ENCODE measurements at regions not wholly inside any gene's neighbourhood (a gene's known extent, or its start where the extent isn't known, plus 50 kb on each side); places are given as distances from the start of the nearest gene placed in this dataset.

GRCh38 chr1:221246628-221247415 is 367.6 kb downstream of the HLX start:
- Histone ChIP-seq H3K27ac (ENCODE audit: insufficient read depth, low read depth, low read length) (no peak overlapping the region), H3K4me2 (ENCODE audit: insufficient read depth, low read length) (no peak overlapping the region), H3K9me3 (replicated peaks; ENCODE audit: control insufficient read depth, insufficient read depth, low read length) (no peaks in the 10 kb centered on the region), H3K79me2 (ENCODE audit: control insufficient read depth, insufficient read depth, low read length) (no peaks in the 10 kb centered on the region), H3K4me3 (replicated peaks in 1 of 3; ENCODE audit: insufficient read depth in 1 of 3, low read depth in 1 of 3, low read length in 3 of 3) (no peak overlapping the region), H3K27me3 (ENCODE audit: control insufficient read depth in 2 of 2, insufficient read depth in 2 of 2, low read length in 2 of 2) (no peaks in the 10 kb centered on the region), H2AFZ (ENCODE audit: low read depth, low read length) (no peak overlapping the region), H3K9me1 (replicated peaks; ENCODE audit: control insufficient read depth, extremely low read depth, insufficient read depth, low read length) (no peaks in the 10 kb centered on the region), H3K36me3 (ENCODE audit: control insufficient read depth in 2 of 2, extremely low read depth in 1 of 2, insufficient read depth in 2 of 2, low read length in 2 of 2) (no peaks in the 10 kb centered on the region), H4K20me1 (replicated peaks; ENCODE audit: control insufficient read depth, extremely low read depth, insufficient read depth, low read length) (no peaks in the 10 kb centered on the region), H3K4me1 (ENCODE audit: control insufficient read depth, extremely low read depth, insufficient read depth, low read length) (no peaks in the 10 kb centered on the region), H3K9ac (replicated peaks; ENCODE audit: extremely low read depth, insufficient read depth, low read length) (no peak overlapping the region)
- no peak for FAIRE-seq
- dilution Hi-C loops (cut with MboI; ENCODE audit: extremely low pct_ligation_motif_present, low sequenced_read_pairs), result no loop called here
- DNase-seq (ENCODE audit: low read depth, low spot score), result no peak
- no TSS peak for BruUV-seq (replicated peaks)
- no peak for TF ChIP-seq MYC (IDR thresholded peaks at IDR 0.05; ENCODE audit: low read depth, low read length)
- no peak for TF ChIP-seq EZH2 (IDR thresholded peaks at IDR 0.05; ENCODE audit: borderline replicate concordance, low read depth, low read length, severe bottlenecking)
- TF ChIP-seq, protein P1, sequence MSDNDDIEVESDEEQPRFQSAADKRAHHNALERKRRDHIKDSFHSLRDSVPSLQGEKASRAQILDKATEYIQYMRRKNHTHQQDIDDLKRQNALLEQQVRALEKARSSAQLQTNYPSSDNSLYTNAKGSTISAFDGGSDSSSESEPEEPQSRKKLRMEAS (IDR thresholded peaks at IDR 0.05; ENCODE audit: insufficient read depth, insufficient read length), result no peak
- no peak for TF ChIP-seq GATA2 (IDR thresholded peaks at IDR 0.05; ENCODE audit: insufficient read depth, insufficient read length, low read depth, low read length)
- no peak for TF ChIP-seq POLR2A (IDR thresholded peaks at IDR 0.05; ENCODE audit: low read depth, low read length)
- TF ChIP-seq, protein P2, sequence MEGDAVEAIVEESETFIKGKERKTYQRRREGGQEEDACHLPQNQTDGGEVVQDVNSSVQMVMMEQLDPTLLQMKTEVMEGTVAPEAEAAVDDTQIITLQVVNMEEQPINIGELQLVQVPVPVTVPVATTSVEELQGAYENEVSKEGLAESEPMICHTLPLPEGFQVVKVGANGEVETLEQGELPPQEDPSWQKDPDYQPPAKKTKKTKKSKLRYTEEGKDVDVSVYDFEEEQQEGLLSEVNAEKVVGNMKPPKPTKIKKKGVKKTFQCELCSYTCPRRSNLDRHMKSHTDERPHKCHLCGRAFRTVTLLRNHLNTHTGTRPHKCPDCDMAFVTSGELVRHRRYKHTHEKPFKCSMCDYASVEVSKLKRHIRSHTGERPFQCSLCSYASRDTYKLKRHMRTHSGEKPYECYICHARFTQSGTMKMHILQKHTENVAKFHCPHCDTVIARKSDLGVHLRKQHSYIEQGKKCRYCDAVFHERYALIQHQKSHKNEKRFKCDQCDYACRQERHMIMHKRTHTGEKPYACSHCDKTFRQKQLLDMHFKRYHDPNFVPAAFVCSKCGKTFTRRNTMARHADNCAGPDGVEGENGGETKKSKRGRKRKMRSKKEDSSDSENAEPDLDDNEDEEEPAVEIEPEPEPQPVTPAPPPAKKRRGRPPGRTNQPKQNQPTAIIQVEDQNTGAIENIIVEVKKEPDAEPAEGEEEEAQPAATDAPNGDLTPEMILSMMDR (IDR thresholded peaks at IDR 0.05; ENCODE audit: extremely low read depth in 1 of 2, insufficient read depth in 1 of 2, low read depth in 1 of 2, low read length in 2 of 2), result no peak
- no peak for TF ChIP-seq JUN (IDR thresholded peaks at IDR 0.05; ENCODE audit: borderline replicate concordance, insufficient read depth, insufficient read length, low read depth)
- TF ChIP-seq POLR2AphosphoS5 (IDR thresholded peaks at IDR 0.05; ENCODE audit: insufficient read depth, low read depth, low read length), result no peak
- intact Hi-C loops (cut with micrococcal nuclease), result no loop called here
- ChIA-PET CTCF (interaction anchor here (1.1 kb wide), 1 partner anchor 11 kb away, joined by 3 read pairs; no protein-coding TSS in a partner anchor), POLR2A (no interaction called here)
